HS-27A (cell line): ENCODE measurements at regions not wholly inside any gene's neighbourhood (a gene's known extent, or its start where the extent isn't known, plus 50 kb on each side); places are given as distances from the start of the nearest gene placed in this dataset.
A peak's percentile ranks its signal among the peaks of the same experiment; 100 is the strongest.

ENCODE experiments used
- DNase-seq: peaks from one replicate; pipeline ENCODE4 v3.0.0-alpha.2; 2012; ENCODE audit warnings: low read depth, missing footprints

GRCh38 chr9:76557674-76558225, 98.8 kb downstream of the GCNT1 start:
- DNase-seq, result no peak

- DNase-seq, result no peak
These were observed 99.5 kb downstream of the GCNT1 start for GRCh38 chr9:76558465-76558864.

GRCh38 chr9:76559286-76559685, 100.3 kb downstream of the GCNT1 start:
- no peak for DNase-seq

- peak; percentile 39 for DNase-seq
These were observed 101.5 kb downstream of the GCNT1 start for GRCh38 chr9:76560481-76560922.

- no peak for DNase-seq
These were observed 102.2 kb downstream of the GCNT1 start for GRCh38 chr9:76561050-76561713.
